IMR-90 (cell line): ENCODE measurements at regions not wholly inside any gene's neighbourhood (a gene's known extent, or its start where the extent isn't known, plus 50 kb on each side); places are given as distances from the start of the nearest gene placed in this dataset.

Experiments used
- ATAC-seq: fragments of 200-7000 bp; cut with Tn5 transposase; 2 replicates; pipeline ENCODE4 v1.9.1; 2020; ENCODE audit warnings: low read depth, mild to moderate bottlenecking, moderate library complexity
- BruUV-seq: library from RNA; stranded (reverse); fragments of 400-500 nt; replicated peaks from 2 replicates; lab custom pipeline; 2021; lab: Mats Ljungman, UMichigan
- CTCF ChIA-PET: fragments of 300-600 bp; formaldehyde crosslinking; extraction: SDS; loops from one replicate; lab custom pipeline; 2021; ENCODE audit warnings: antibody characterized with exemption; lab: Yijun Ruan, JAX
- POLR2A ChIA-PET: fragments of 300-600 bp; sonication (Branson Sonifier 250); formaldehyde crosslinking; loops from one replicate; lab custom pipeline; 2022; ENCODE audit warnings: antibody characterized with exemption; ENCODE audit not compliant: unreplicated experiment; lab: Charles Lee
- DNase-seq: peaks from one replicate; pipeline ENCODE4 v3.0.0; 2013
- H2AFZ ChIP-seq: replicated peaks from 2 replicates; pipeline ENCODE3; 2013; ENCODE audit warnings: low read length, mild to moderate bottlenecking; ENCODE audit not compliant: poor library complexity
- H2AK5ac ChIP-seq: 2 replicates; pipeline ENCODE4 v1.6.1; 2013; ENCODE audit warnings: low read depth, low read length, inconsistent platforms
- H2AK9ac ChIP-seq: replicated peaks from 2 replicates; pipeline ENCODE3; 2013; ENCODE audit warnings: mild to moderate bottlenecking, low read depth, low read length, moderate library complexity; ENCODE audit not compliant: poor library complexity
- H2BK120ac ChIP-seq: 2 replicates; pipeline ENCODE4 v1.6.1; 2013; ENCODE audit warnings: low read depth, low read length, inconsistent platforms
- H2BK15ac ChIP-seq: 3 replicates; pipeline ENCODE4 v1.6.1; 2013; ENCODE audit warnings: low read depth, low read length, inconsistent platforms
- H2BK20ac ChIP-seq: 2 replicates; pipeline ENCODE4 v1.6.1; 2013; ENCODE audit warnings: low read depth, mild to moderate bottlenecking, inconsistent platforms, low read length, moderate library complexity
- H2BK5ac ChIP-seq: 2 replicates; pipeline ENCODE4 v1.6.1; 2013; ENCODE audit warnings: mild to moderate bottlenecking, low read depth, low read length, inconsistent platforms; ENCODE audit not compliant: poor library complexity, severe bottlenecking
- H3K14ac ChIP-seq: replicated peaks from 2 replicates; pipeline ENCODE4 v1.6.1; 2013; ENCODE audit warnings: low read depth, low read length, inconsistent platforms
- H3K18ac ChIP-seq: 2 replicates; pipeline ENCODE4 v1.6.1; 2013; ENCODE audit warnings: low read depth, low read length, control low read depth
- H3K23ac ChIP-seq: 2 replicates; pipeline ENCODE4 v1.6.1; 2013; ENCODE audit warnings: low read depth, low read length, inconsistent platforms
- H3K27ac ChIP-seq: 2 replicates; pipeline ENCODE4 v1.5.1; 2013; ENCODE audit warnings: mild to moderate bottlenecking, control low read depth, low read length; ENCODE audit not compliant: insufficient read depth
- H3K27me3 ChIP-seq: 2 replicates; pipeline ENCODE4 v1.6.1; 2013; ENCODE audit warnings: low read length; ENCODE audit not compliant: control insufficient read depth, insufficient read depth
- H3K36me3 ChIP-seq: 2 replicates; pipeline ENCODE4 v1.6.1; 2013; ENCODE audit warnings: low read length, mixed read lengths; ENCODE audit not compliant: control insufficient read depth, insufficient read depth
- H3K4ac ChIP-seq: 2 replicates; pipeline ENCODE4 v1.6.1; 2013; ENCODE audit warnings: low read depth, low read length, inconsistent platforms
- H3K4me1 ChIP-seq: 2 replicates; pipeline ENCODE4 v1.6.1; 2013; ENCODE audit warnings: low read length, mixed read lengths; ENCODE audit not compliant: control insufficient read depth, insufficient read depth
- H3K4me2 ChIP-seq: 2 replicates; pipeline ENCODE4 v1.6.1; 2013; ENCODE audit warnings: low read depth, mild to moderate bottlenecking, control low read depth, low read length, moderate library complexity
- H3K4me3 ChIP-seq: 2 replicates; pipeline ENCODE4 v1.5.1; 2013; ENCODE audit warnings: low read depth, mild to moderate bottlenecking, control low read depth, low read length, moderate library complexity; ENCODE audit not compliant: insufficient read depth
- H3K56ac ChIP-seq: 2 replicates; pipeline ENCODE4 v1.6.1; 2013; ENCODE audit warnings: low read length, inconsistent platforms; ENCODE audit not compliant: insufficient read depth; ENCODE audit errors: extremely low read depth
- H3K79me1 ChIP-seq, 2 experiments: 2 replicates each; pipeline ENCODE4 v1.6.1; 2013; ENCODE audit warnings: low read length in 2 of 2, inconsistent platforms in 1 of 2, low read depth in 1 of 2
- H3K9ac ChIP-seq: 2 replicates; pipeline ENCODE4 v1.6.1; 2013; ENCODE audit warnings: low read depth, low read length, control low read depth
- H3K9me1 ChIP-seq: 2 replicates; pipeline ENCODE4 v1.6.1; 2013; ENCODE audit warnings: low read length, inconsistent platforms; ENCODE audit not compliant: insufficient read depth
- H3K9me3 ChIP-seq: 2 replicates; pipeline ENCODE4 v1.6.1; 2013; ENCODE audit warnings: low read length; ENCODE audit not compliant: control insufficient read depth, insufficient read depth
- H4K20me1 ChIP-seq: 2 replicates; pipeline ENCODE4 v1.6.1; 2013; ENCODE audit warnings: low read length, inconsistent platforms; ENCODE audit not compliant: insufficient read depth
- H4K5ac ChIP-seq: 2 replicates; pipeline ENCODE4 v1.6.1; 2013; ENCODE audit warnings: mild to moderate bottlenecking, low read depth, low read length, control low read depth
- H4K8ac ChIP-seq, 2 experiments: 2 replicates each; pipeline ENCODE4 v1.6.1; 2013; ENCODE audit warnings: low read depth in 2 of 2, low read length in 2 of 2, control low read depth in 1 of 2, inconsistent platforms in 1 of 2
- H4K91ac ChIP-seq: 2 replicates; pipeline ENCODE4 v1.6.1; 2013; ENCODE audit warnings: low read depth, low read length, inconsistent platforms; ENCODE audit not compliant: insufficient read depth
- BHLHE40 ChIP-seq: fragments of 150-350 bp; IDR thresholded peaks from 2 replicates; pipeline ENCODE4 v1.6.1; 2016; ENCODE audit warnings: mild to moderate bottlenecking, low read depth, low read length
- CEBPB ChIP-seq: IDR thresholded peaks from 2 replicates; pipeline ENCODE4 v1.6.1; 2012; ENCODE audit warnings: low read depth, low read length, improper control_type of control experiment
- CHD1 ChIP-seq: IDR thresholded peaks from 2 replicates; pipeline ENCODE4 v1.6.1; 2012; ENCODE audit warnings: low read depth, low read length, improper control_type of control experiment
- MAFK ChIP-seq: IDR thresholded peaks from 2 replicates; pipeline ENCODE4 v1.6.1; 2012; ENCODE audit warnings: low read depth, low read length, improper control_type of control experiment
- NFE2L2 ChIP-seq: fragments of 150-350 bp; IDR thresholded peaks from 2 replicates; pipeline ENCODE4 v1.6.1; 2016; ENCODE audit warnings: low read depth, mild to moderate bottlenecking, low read length
- POLR2A ChIP-seq: IDR thresholded peaks from 2 replicates; pipeline ENCODE4 v1.6.1; 2012; ENCODE audit warnings: mild to moderate bottlenecking, low read depth, low read length
- RAD21 ChIP-seq: IDR thresholded peaks from 2 replicates; pipeline ENCODE4 v1.6.1; 2012; ENCODE audit warnings: low read length, improper control_type of control experiment
- RCOR1 ChIP-seq: IDR thresholded peaks from 2 replicates; pipeline ENCODE4 v1.6.1; 2012; ENCODE audit warnings: mild to moderate bottlenecking, low read length, improper control_type of control experiment; ENCODE audit not compliant: insufficient replicate concordance
- WGBS, 2 experiments: methylation state at CpG; one replicate each; pipeline versions ENCODE4 v1.1.5 to v1.1.7; 2013; ENCODE audit warnings: missing lambda C conversion rate in 2 of 2; ENCODE audit not compliant: insufficient read length in 1 of 2; ENCODE audit errors: extremely low coverage in 2 of 2; 5-methylcytosine and 5-hydroxymethylcytosine counted together
- dilution Hi-C: fragments of 300-500 bp; cut with HindIII; formaldehyde crosslinking; loops from one replicate; pipeline ENCODE4 v1.14.3; 2018; ENCODE audit warnings: low sequenced_read_pairs; ENCODE audit not compliant: unreplicated experiment
- in situ Hi-C: fragments of 300-500 bp; cut with MboI; formaldehyde crosslinking; loops from 3 replicates; pipeline ENCODE4 v1.14.3; 2019; ENCODE audit warnings: low sequenced_read_pairs, inconsistent platforms, mixed read lengths
- intact Hi-C: fragments of 100-400 bp; cut with micrococcal nuclease; formaldehyde crosslinking; loops from 2 replicates; pipeline ENCODE4 v1.10.0; 2022
- TF ChIP-seq, protein P1 (sequence below): fragments of 150-350 bp; IDR thresholded peaks from 2 replicates; pipeline ENCODE4 v1.6.1; 2016; ENCODE audit warnings: low read depth, mild to moderate bottlenecking, low read length, moderate library complexity, borderline replicate concordance

- Histone ChIP-seq H3K4me3 (no peak overlapping the region), H3K9ac (no peak overlapping the region), H3K27me3 (no peaks in the 10 kb centered on the region), H4K8ac (no peak overlapping the region), H2AK9ac (no peak overlapping the region), H3K23ac (no peak overlapping the region), H4K5ac (no peak overlapping the region), H3K36me3 (no peaks in the 10 kb centered on the region), H3K4me1 (no peaks in the 10 kb centered on the region), H3K79me1 (no peaks in the 10 kb centered on the region), H3K14ac (no peak overlapping the region), H3K4me2 (no peak overlapping the region), H4K20me1 (no peaks in the 10 kb centered on the region), H2AK5ac (no peak overlapping the region), H3K9me1 (no peaks in the 10 kb centered on the region), H3K9me3 (no peaks in the 10 kb centered on the region), H4K91ac (no peak overlapping the region), H2BK120ac (no peak overlapping the region), H2BK5ac (no peak overlapping the region), H2AFZ (no peak overlapping the region), H3K18ac (no peak overlapping the region), H2BK15ac (no peak overlapping the region), H3K27ac (no peak overlapping the region), H3K56ac (no peak overlapping the region), H3K4ac (no peak overlapping the region), H2BK20ac (no peak overlapping the region)
- dilution Hi-C loops (no loop called here), intact Hi-C loops (no loop called here), in situ Hi-C loops (no loop called here)
- ChIA-PET CTCF (no interaction called here), POLR2A (no interaction called here)
- ATAC-seq (no peak), DNase-seq (no peak)
- TF ChIP-seq CEBPB (no peak), MAFK (no peak), RAD21 (no peak), NFE2L2 (no peak), POLR2A (no peak), BHLHE40 (no peak), RCOR1 (no peak), CHD1 (no peak)
- TF ChIP-seq, protein P1, sequence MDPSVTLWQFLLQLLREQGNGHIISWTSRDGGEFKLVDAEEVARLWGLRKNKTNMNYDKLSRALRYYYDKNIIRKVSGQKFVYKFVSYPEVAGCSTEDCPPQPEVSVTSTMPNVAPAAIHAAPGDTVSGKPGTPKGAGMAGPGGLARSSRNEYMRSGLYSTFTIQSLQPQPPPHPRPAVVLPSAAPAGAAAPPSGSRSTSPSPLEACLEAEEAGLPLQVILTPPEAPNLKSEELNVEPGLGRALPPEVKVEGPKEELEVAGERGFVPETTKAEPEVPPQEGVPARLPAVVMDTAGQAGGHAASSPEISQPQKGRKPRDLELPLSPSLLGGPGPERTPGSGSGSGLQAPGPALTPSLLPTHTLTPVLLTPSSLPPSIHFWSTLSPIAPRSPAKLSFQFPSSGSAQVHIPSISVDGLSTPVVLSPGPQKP = no peak
- WGBS, 2 experiments = no CpG with 5 or more reads among the region's 6 CpGs
- no TSS peak for BruUV-seq
Measured at GRCh38 chr13:39976481-39976880, 321.0 kb downstream of the COG6 start.
